22Rv1 (cell line): ENCODE measurements at regions not wholly inside any gene's neighbourhood (a gene's known extent, or its start where the extent isn't known, plus 50 kb on each side); places are given as distances from the start of the nearest gene placed in this dataset.
"Not testable (repeated sequence)": the region's sequence is repeated elsewhere in the genome, so short reads cannot be mapped to it uniquely, and the experiment has no call there.

Source experiments
- H3K27ac ChIP-seq: fragments of 450-650 bp; 2 replicates; pipeline ENCODE4 v1.5.1; 2017
- ZFX ChIP-seq: fragments of 450-650 bp; IDR thresholded peaks from 2 replicates; pipeline ENCODE4 v1.6.1; 2017; ENCODE audit warnings: antibody characterized with exemption, borderline replicate concordance
- TF ChIP-seq, protein P1 (sequence below): fragments of 450-650 bp; IDR thresholded peaks from 2 replicates; pipeline ENCODE4 v1.5.1; 2017; ENCODE audit warnings: mild to moderate bottlenecking

DNA sequence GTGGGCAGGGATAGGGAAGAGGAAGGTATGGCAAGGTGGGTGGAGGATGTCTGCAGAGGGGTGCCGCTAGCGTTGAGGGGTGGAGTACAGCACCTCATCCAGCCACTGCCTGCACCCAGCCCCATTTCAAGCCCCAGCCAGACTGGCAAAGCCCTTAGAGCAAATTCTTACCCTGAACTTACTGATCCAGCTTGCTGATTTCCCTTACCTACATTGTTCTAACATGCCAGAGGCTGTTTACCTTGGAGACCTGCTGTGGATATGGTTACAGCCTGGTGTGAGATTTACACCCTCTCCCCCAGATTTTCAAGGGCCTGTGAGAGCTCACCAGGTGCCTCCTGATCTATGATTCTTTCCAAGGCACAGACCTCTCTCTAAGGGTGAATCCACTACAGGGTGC lies 86.0 kb downstream of the ZNF726 start:
- no peak for TF ChIP-seq ZFX

DNA sequence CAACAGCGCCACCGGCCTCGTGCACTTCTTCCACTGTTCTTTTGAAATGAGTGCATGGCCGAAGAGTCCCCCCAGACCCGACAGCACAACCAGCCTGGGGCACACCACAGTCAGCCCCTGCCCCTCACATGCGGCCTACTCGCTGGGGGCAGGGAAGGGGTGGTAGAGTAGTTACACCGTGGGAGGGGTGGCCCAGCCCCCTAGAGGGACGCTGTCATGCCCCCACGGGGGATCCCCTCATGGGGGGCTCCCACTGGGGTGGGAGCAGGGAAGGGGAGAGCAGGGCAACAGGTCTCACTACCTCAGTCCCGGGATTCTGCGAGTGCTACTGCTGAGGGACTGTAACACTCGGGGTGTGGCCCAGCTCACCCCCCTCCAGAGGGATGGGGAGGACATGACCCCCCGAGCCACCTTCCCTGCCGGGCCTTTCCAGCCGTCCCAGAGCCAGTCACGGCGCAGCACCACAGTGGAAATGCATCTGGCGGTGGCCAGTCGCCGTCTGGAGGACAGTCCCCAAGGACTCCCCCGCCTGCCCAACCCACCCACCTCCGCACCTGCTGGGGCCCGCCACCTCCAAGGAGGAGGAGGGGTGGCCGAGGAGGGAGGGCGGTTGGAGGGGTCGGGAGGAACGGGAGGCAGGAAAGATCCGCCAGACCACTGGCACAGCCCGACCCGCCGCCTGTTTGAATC lies 84.6 kb upstream of the ZNF254 start:
- H3K27ac ChIP-seq: no peak overlapping the region
- TF ChIP-seq, protein P1, sequence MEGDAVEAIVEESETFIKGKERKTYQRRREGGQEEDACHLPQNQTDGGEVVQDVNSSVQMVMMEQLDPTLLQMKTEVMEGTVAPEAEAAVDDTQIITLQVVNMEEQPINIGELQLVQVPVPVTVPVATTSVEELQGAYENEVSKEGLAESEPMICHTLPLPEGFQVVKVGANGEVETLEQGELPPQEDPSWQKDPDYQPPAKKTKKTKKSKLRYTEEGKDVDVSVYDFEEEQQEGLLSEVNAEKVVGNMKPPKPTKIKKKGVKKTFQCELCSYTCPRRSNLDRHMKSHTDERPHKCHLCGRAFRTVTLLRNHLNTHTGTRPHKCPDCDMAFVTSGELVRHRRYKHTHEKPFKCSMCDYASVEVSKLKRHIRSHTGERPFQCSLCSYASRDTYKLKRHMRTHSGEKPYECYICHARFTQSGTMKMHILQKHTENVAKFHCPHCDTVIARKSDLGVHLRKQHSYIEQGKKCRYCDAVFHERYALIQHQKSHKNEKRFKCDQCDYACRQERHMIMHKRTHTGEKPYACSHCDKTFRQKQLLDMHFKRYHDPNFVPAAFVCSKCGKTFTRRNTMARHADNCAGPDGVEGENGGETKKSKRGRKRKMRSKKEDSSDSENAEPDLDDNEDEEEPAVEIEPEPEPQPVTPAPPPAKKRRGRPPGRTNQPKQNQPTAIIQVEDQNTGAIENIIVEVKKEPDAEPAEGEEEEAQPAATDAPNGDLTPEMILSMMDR: no peak
- no peak for TF ChIP-seq ZFX

More for the DNA sequence above, 86.0 kb downstream of the ZNF726 start:
- H3K27ac ChIP-seq: no peak overlapping the region

DNA sequence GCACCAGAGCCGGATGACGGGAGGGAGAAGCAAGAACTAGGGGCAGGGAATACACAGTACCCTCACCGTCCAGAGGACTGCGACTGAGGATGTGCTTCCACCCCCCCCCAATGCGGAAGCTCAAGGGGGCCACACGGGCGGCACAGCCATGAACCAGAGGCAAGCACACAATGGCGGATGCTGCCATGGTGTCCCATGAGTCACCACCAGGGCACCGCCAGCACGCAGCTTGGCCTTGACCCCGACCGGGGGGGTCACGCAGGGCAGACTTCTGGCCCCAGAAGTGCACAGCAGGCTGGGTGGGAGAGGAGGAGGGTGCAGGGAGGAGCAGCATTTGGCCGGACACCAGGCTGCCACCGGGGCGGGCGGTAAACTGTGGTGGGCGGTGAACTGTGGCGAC lies 83.5 kb upstream of the ZNF254 start:
- no peak overlapping the region for H3K27ac ChIP-seq
- no peak for TF ChIP-seq ZFX
- TF ChIP-seq, protein P1: no peak

DNA sequence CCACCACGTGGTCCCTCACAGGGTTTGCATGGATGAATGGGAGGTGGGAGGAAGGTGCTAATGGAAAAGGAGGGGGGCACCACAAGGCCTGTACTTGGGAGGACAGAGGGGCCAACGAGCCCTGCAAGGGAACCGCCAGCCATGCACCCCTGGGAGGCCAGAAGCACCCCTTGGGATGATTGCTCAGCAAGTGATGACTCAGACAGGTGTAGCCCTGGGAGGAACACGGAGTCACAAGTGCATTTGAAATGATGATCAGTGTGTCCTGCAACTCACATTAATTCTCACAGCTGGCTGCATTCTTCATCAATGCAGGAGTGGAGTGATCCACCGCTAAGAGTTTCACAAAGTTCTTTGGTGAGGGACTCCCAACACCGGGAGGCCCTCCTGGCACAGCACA lies 82.8 kb upstream of the ZNF254 start:
- no peak overlapping the region for H3K27ac ChIP-seq
- TF ChIP-seq, protein P1: no peak
- TF ChIP-seq ZFX: no peak

DNA sequence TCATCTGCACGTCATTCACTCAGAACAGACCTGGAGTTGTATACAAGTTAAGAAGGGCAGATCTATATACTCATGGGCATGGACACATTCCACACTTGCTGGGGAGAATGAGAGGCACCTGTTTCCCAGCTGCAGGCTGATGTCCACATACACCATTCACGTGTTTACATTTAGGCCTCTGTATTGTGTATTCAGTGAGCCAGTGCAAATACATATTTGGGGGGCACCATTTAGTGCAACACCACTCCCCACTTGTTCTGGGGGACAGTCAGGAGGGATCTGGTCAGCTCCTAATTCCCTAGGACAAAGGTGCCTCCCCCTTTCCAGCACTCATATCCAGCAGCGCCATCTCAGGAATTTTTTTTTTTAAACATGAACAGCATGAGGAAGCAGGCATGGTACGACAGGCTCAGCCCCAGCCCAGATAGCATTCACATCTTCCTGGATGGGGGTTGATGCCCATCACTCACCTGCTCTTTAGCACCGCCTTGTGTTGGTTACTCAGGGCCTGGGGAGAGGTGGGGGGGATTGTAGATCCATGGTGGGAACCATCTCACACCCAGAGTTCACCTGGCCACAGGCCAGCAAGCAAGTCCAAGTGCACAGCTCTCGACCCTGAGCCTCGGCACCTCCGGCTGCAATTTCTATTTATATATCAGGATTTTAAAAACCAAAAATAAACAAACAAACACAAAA lies 56.9 kb upstream of the ZNF254 start:
- no peak overlapping the region for H3K27ac ChIP-seq
- no peak for TF ChIP-seq ZFX

DNA sequence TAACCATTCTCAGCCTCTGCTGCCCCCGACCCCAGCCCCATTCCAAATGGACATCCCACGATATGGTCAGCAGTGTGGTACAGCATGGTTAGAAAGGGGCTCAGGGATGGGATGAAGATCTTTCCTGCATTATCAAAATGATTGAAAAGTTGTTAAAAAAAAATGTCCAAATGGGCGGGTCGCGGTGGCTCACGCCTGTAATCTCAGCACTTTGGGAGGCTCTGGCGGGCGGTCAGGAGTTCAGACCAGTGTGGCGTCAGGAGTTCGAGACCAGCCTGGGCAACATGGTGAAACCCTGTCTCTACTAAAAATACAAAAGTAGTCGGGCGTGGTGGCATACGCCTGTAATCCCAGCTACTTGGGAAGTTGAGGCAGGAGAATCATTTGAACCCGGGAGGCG lies 54.3 kb upstream of the ZNF254 start:
- peak overlapping the region; percentile 95 for H3K27ac ChIP-seq

DNA sequence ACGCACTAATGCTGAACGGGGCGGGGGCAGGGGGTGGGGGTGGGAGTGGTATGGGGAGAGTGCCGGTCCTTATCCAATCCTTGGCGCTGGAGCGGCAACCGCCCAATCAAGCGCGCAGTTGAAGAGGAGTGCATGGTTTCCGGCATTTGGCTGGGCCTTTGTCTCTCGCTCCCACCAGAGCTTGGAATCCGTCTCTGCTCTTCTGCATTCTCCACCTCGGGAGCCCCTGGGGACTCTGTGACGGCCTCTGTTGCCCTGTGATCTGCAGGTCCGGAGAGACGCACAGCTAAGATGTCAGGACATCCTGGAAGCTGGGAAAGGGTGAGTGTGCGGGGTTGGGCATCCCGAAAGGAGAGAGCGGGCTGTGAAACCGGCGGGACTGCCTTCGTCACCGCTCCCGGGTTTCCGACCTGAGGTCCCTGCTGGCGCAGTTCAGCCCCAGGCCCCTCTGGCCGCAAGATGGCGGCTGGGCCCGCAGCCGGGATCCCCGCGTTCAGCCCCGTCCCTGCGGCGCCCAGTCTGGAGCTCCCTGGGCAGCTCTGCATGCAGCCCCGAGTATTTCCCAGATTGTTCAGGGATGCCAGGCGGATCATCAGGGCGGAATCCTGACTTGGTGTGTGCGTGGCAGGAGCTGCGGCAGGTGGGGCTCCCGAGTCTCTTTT lies 53.6 kb upstream of the ZNF254 start:
- peak overlapping the region; percentile 95 for H3K27ac ChIP-seq
- TF ChIP-seq ZFX: no peak
- TF ChIP-seq, protein P1: peak; percentile 13; the same call in 1 of the 2 replicates

More for the DNA sequence above, 54.3 kb upstream of the ZNF254 start:
- TF ChIP-seq, protein P1: no peak
- no peak for TF ChIP-seq ZFX

DNA sequence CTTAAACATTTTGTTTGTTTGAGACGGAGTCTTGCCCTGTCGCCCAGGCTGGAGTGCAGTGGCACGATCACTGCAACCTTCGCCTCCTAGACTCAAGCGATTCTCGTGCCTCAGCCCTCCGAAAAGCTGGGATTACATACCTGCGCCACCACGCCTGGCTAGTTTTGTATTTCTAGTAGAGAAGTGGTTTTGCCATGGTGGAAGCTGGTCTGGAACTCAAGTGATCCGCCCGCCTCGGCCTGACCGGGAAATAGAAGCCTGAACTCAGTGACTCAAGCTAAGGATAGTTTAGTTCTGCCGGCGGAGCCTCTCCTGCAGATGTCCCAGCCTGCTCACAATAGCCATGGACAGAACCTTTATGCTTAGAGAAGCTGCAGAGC lies 53.0 kb upstream of the ZNF254 start:
- H3K27ac ChIP-seq: peak overlapping the region; percentile 95
- TF ChIP-seq, protein P1: no peak
- no peak for TF ChIP-seq ZFX

DNA sequence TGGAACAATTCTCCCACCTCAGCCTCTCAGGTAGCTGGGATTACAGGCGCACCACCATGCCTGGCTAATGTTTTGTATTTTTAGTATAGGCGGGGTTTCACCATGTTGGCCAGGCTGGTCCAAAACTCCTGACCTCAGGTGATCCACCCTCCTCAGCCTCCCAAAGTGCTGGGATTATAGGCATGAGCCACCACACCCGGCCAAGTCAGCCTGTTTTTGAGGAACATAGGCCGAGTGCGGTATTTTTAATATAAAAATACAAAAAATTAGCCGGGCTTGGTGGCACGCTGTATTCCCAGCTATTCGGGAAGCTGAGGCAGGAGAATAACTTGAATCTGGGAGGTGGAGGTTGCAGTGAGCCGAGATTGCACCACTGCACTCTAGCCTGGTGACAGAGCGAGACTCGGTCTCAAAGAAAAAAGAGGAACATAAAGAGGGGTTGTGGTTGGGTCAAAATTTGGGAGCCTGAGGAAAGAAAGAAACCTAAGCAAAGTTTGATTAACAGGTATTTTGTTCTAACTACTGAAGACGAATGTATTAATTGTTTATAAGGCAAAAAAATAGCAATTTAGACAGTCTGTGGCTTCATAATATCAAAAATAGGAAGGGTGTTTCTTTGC lies 51.6 kb upstream of the ZNF254 start:
- H3K27ac ChIP-seq: not testable (repeated sequence)
